ENCODE measurements at regions not wholly inside any gene's neighbourhood (a gene's known extent, or its start where the extent isn't known, plus 50 kb on each side); places are given as distances from the start of the nearest gene placed in this dataset.

DNA sequence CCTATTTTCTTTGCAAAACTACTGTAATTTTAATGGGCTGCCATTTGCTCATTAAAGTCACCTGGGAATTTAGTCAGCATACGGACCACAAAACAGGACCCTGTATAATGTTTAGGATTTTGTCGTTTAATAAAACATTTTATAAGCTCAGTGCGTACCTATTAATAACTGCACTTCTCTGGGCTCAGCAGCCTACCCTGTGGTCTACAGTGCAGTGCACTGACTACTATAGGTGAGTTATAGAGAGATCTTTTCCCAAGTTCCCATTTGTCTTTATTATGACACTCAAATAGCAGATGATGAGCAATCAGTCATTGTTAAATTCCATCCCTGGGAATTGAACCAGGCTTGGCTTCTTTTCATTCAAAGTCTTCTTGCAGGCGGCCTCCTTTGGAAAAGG is 433.4 kb upstream of the NFE2L3 start:
- Mint-ChIP-seq H3K9me3 (ENCODE audit: low read depth) (peaks cover 6% of the 10 kb centered on the region), H3K27ac (ENCODE audit: unreplicated experiment) (no peak overlapping the region), H3K4me1 (ENCODE audit: low read depth) (peaks cover 55% of the 10 kb centered on the region), H3K27me3 (ENCODE audit: low read depth) (no peaks in the 10 kb centered on the region), H3K4me3 (ENCODE audit: unreplicated experiment) (no peak overlapping the region), H3K36me3 (ENCODE audit: low read depth) (peaks cover 2% of the 10 kb centered on the region)
- TF ChIP-seq, protein P1, sequence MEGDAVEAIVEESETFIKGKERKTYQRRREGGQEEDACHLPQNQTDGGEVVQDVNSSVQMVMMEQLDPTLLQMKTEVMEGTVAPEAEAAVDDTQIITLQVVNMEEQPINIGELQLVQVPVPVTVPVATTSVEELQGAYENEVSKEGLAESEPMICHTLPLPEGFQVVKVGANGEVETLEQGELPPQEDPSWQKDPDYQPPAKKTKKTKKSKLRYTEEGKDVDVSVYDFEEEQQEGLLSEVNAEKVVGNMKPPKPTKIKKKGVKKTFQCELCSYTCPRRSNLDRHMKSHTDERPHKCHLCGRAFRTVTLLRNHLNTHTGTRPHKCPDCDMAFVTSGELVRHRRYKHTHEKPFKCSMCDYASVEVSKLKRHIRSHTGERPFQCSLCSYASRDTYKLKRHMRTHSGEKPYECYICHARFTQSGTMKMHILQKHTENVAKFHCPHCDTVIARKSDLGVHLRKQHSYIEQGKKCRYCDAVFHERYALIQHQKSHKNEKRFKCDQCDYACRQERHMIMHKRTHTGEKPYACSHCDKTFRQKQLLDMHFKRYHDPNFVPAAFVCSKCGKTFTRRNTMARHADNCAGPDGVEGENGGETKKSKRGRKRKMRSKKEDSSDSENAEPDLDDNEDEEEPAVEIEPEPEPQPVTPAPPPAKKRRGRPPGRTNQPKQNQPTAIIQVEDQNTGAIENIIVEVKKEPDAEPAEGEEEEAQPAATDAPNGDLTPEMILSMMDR (IDR thresholded peaks at IDR 0.05), result no peak
- no peak for DNase-seq (ENCODE audit: low spot score)

DNA sequence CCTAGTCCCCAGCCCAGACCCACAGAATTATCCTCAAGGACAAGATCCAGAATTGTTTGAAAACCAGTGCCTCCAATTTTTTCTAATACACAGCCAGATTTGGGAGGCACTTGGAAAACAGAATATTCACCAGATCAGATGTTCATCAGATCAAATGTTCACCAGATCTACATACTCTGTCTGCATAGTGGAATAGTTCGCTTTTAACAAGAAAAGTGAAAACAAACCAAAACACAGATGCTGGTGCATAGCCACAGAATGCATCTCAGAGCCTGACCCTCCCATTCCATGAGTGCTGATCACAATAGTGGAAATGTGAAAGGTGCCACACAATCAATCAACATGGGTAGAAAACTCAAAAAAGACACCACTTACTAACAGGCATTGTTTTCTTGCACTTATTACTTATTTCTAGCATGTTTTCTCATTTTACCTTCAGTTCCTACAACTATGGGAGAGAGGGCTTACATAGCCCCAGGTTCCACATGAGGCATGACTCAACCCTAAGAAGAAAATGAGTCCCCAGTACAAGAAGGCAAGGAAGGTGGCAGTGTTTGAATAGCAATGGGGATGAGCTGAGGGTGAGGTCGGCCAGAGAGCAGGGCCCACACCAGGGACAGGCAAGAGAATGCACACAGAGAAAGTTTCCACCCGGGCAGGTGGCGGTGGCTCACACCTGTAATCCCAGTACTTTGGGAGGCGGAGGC is 432.7 kb upstream of the NFE2L3 start:
- TF ChIP-seq, protein P1 (IDR thresholded peaks at IDR 0.05), result no peak
- Mint-ChIP-seq H3K4me3 (ENCODE audit: unreplicated experiment) (no peak overlapping the region), H3K27me3 (ENCODE audit: low read depth) (no peaks in the 10 kb centered on the region), H3K36me3 (ENCODE audit: low read depth) (peaks cover 2% of the 10 kb centered on the region), H3K27ac (ENCODE audit: unreplicated experiment) (no peak overlapping the region), H3K4me1 (ENCODE audit: low read depth) (peaks cover 48% of the 10 kb centered on the region), H3K9me3 (ENCODE audit: low read depth) (peaks cover 6% of the 10 kb centered on the region)
- no peak for DNase-seq (ENCODE audit: low spot score)

DNA sequence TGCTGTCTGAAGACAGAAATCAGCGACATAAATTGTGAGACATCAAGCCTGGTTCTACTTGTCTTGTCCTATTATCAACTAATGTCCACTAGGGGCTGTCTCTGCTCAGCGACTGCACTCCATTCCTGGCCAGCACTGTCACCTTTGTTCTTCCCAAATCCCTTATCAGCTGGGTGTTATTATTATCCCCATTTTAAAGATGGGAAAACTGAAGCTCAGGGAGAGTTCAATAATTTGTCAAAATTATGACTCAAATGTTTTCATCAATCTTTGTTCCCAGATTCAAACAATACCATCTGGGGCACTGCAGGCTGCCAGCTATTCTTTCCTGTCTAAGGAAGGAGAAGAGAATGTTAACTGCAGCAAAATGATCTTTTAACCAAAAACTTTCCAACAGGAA is 431.6 kb upstream of the NFE2L3 start:
- H3K4me1 Mint-ChIP-seq (ENCODE audit: low read depth), result peaks cover 58% of the 10 kb centered on the region
- peaks cover 2% of the 10 kb centered on the region for H3K36me3 Mint-ChIP-seq (ENCODE audit: low read depth)
- no peaks in the 10 kb centered on the region for H3K27me3 Mint-ChIP-seq (ENCODE audit: low read depth)
- TF ChIP-seq, protein P1 (IDR thresholded peaks at IDR 0.05), result peak; percentile 64
- H3K27ac Mint-ChIP-seq (ENCODE audit: unreplicated experiment), result no peak overlapping the region
- no peak for DNase-seq (ENCODE audit: low spot score)
- no peak overlapping the region for H3K4me3 Mint-ChIP-seq (ENCODE audit: unreplicated experiment)
- peaks cover 6% of the 10 kb centered on the region for H3K9me3 Mint-ChIP-seq (ENCODE audit: low read depth)

DNA sequence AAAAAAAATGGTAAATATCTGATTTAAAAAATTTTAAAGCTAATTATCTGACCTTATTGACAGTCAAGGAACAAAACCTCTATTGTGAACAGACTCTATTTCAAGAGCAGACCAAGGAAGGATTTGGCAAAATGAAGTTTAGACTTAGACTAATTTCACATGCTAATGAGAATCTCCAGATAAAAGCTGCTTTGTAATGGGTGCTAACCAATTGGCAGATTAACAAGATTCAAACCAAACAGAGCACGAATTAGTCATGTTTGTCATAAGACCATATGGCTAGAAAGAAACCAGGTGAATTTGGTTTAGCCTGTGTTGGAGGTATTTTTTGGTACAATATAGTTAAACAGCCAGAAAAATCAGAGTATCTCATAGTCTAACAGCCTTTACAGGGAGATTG is 429.1 kb upstream of the NFE2L3 start:
- no peak overlapping the region for H3K27ac Mint-ChIP-seq (ENCODE audit: unreplicated experiment)
- H3K4me3 Mint-ChIP-seq (ENCODE audit: unreplicated experiment), result no peak overlapping the region
- H3K4me1 Mint-ChIP-seq (ENCODE audit: low read depth), result peaks cover 59% of the 10 kb centered on the region
- no peaks in the 10 kb centered on the region for H3K27me3 Mint-ChIP-seq (ENCODE audit: low read depth)
- H3K36me3 Mint-ChIP-seq (ENCODE audit: low read depth), result peaks cover 2% of the 10 kb centered on the region
- H3K9me3 Mint-ChIP-seq (ENCODE audit: low read depth), result peaks cover 3% of the 10 kb centered on the region
- no peak for DNase-seq (ENCODE audit: low spot score)
- TF ChIP-seq, protein P1 (IDR thresholded peaks at IDR 0.05), result no peak

DNA sequence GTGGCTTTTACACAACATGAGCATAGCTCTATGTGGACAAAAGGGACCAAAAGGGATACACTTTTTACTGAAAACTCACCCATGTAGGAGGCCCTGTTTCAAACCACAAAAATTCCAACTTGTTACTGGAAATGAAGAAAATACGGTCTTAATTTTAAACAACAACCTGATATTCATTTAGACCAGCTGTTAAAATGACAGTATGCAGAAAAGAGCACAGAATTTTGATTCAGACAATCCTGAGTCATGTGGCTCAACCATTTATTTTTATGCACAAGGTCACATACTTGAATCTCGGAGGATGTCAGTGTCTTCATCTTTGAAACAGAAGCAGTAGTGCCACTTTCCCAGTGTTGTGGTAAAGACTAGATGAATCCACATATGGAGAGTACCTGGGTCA is 426.5 kb upstream of the NFE2L3 start:
- Mint-ChIP-seq H3K27me3 (ENCODE audit: low read depth) (no peaks in the 10 kb centered on the region), H3K4me1 (ENCODE audit: low read depth) (peaks cover 48% of the 10 kb centered on the region), H3K36me3 (ENCODE audit: low read depth) (peaks cover 2% of the 10 kb centered on the region), H3K27ac (ENCODE audit: unreplicated experiment) (peak overlapping the region; percentile 72), H3K4me3 (ENCODE audit: unreplicated experiment) (no peak overlapping the region), H3K9me3 (ENCODE audit: low read depth) (peaks cover 3% of the 10 kb centered on the region)
- TF ChIP-seq, protein P1 (IDR thresholded peaks at IDR 0.05), result no peak
- DNase-seq (ENCODE audit: low spot score), result no peak

All from chondrocyte (in vitro differentiated cells).